ENCODE measurements at regions not wholly inside any gene's neighbourhood (a gene's known extent, or its start where the extent isn't known, plus 50 kb on each side); places are given as distances from the start of the nearest gene placed in this dataset.

DNA sequence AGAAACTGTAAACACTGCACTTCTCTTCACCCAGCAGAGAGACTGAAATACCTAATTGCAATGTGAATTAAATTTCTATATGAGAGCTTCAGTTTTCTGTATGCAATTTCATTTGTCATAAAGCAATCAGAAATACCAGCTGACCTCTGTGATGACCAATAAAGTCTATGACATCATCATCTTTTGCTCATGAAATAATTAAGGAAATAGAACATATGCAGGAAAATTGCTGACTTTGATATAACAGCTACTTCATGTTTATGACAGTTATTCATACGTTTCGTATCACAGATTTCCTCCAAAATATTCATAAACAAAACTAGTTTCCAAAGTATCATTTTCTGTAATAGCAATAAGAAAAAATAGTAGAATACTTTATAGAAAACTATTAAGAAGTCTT lies 652.3 kb downstream of the SLCO4C1 start (continued):
- TF ChIP-seq, protein P1, sequence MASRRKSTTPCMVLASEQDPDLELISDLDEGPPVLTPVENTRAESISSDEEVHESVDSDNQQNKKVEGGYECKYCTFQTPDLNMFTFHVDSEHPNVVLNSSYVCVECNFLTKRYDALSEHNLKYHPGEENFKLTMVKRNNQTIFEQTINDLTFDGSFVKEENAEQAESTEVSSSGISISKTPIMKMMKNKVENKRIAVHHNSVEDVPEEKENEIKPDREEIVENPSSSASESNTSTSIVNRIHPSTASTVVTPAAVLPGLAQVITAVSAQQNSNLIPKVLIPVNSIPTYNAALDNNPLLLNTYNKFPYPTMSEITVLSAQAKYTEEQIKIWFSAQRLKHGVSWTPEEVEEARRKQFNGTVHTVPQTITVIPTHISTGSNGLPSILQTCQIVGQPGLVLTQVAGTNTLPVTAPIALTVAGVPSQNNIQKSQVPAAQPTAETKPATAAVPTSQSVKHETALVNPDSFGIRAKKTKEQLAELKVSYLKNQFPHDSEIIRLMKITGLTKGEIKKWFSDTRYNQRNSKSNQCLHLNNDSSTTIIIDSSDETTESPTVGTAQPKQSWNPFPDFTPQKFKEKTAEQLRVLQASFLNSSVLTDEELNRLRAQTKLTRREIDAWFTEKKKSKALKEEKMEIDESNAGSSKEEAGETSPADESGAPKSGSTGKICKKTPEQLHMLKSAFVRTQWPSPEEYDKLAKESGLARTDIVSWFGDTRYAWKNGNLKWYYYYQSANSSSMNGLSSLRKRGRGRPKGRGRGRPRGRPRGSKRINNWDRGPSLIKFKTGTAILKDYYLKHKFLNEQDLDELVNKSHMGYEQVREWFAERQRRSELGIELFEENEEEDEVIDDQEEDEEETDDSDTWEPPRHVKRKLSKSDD (CRISPR knock-in tag; IDR thresholded peaks at IDR 0.05; ENCODE audit: low read depth): no peak
- TF ChIP-seq GPN1 (CRISPR knock-in tag; IDR thresholded peaks at IDR 0.05; ENCODE audit: borderline replicate concordance): no peak

DNA sequence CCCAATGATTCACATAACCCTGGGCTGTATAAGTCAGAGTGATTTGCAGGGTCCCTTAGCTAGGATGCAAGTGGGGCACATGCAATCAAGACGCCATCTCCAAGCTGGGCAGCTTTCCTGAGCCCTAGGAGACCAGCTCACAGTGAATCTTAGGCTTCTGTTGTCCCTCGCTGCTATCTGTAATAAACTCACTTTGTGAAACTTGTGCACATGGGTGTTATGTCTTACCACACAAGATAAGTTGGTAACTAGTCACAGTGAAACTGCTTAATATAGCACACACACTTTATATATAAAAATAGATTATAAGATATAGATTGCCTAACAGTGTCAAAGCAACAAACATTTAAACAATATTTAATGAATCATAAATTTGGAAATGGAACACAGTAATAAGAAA lies 658.5 kb downstream of the SLCO4C1 start:
- H3K79me2 ChIP-seq (ENCODE audit: insufficient read depth, low read length): no peaks in the 10 kb centered on the region
- WGBS (ENCODE audit: low lambda C conversion rate): 17% methylated on average over 2 of the region's 2 CpGs
- H3K4me1 ChIP-seq (ENCODE audit: insufficient read depth, low read length): no peaks in the 10 kb centered on the region
- BruUV-seq (replicated peaks): no TSS peak
- no peak for FAIRE-seq
- H3K4me3 ChIP-seq (replicated peaks in 1 of 3; ENCODE audit: insufficient read depth in 1 of 3, low read depth in 2 of 3, low read length in 3 of 3): no peak overlapping the region
- no peaks in the 10 kb centered on the region for H3K36me3 ChIP-seq (replicated peaks in 1 of 2; ENCODE audit: control insufficient read depth in 1 of 2, insufficient read depth in 2 of 2, low read length in 2 of 2)
- H3K9me3 ChIP-seq (ENCODE audit: low read length): no peaks in the 10 kb centered on the region
- POLR2A ChIA-PET: no interaction called here
- H3K4me2 ChIP-seq (ENCODE audit: low read depth, low read length): no peak overlapping the region
- no peak overlapping the region for H3K27ac ChIP-seq (ENCODE audit: extremely low read length, insufficient read depth, low read length)
- H4K20me1 ChIP-seq (ENCODE audit: insufficient read depth, low read length): no peaks in the 10 kb centered on the region
- no peak for ATAC-seq
- no peak overlapping the region for H3K9ac ChIP-seq (ENCODE audit: insufficient read depth, low read depth, low read length)
- in situ Hi-C loops (cut with HindIII; ENCODE audit: extremely low pct_ligation_motif_present, low pct_unique_long_range_greater_than_20kb) (no loop called here), intact Hi-C loops (cut with micrococcal nuclease; ENCODE audit: unreplicated experiment) (no loop called here)
- H3K27me3 ChIP-seq (ENCODE audit: control insufficient read depth in 1 of 2, insufficient read depth in 2 of 2, low read length in 2 of 2): no peaks in the 10 kb centered on the region
- H2AFZ ChIP-seq (ENCODE audit: low read length): no peak overlapping the region
- CTCF ChIA-PET (ENCODE audit: low intra/inter-chr PET ratio, low total read pairs): no interaction called here
- no peak for DNase-seq (ENCODE audit: low spot score)
- TF ChIP-seq, protein P2, sequence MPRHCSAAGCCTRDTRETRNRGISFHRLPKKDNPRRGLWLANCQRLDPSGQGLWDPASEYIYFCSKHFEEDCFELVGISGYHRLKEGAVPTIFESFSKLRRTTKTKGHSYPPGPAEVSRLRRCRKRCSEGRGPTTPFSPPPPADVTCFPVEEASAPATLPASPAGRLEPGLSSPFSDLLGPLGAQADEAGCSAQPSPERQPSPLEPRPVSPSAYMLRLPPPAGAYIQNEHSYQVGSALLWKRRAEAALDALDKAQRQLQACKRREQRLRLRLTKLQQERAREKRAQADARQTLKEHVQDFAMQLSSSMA (CRISPR knock-in tag; IDR thresholded peaks at IDR 0.05): no peak
- TF ChIP-seq ZNF878 (CRISPR knock-in tag; IDR thresholded peaks at IDR 0.05) (no peak), ZNF234 (CRISPR knock-in tag; conservative IDR thresholded peaks at IDR 0.05) (no peak), NONO (IDR thresholded peaks at IDR 0.05) (no peak), NONO (CRISPR knock-in tag; conservative IDR thresholded peaks at IDR 0.05) (no peak), ATAD3A (CRISPR knock-in tag; IDR thresholded peaks at IDR 0.05) (no peak), RBFOX2 (IDR thresholded peaks at IDR 0.05; ENCODE audit: low read depth, low read length) (no peak), ZNF790 (CRISPR knock-in tag; IDR thresholded peaks at IDR 0.05; ENCODE audit: borderline replicate concordance) (no peak), ELF4 (CRISPR knock-in tag; IDR thresholded peaks at IDR 0.05; ENCODE audit: borderline replicate concordance) (no peak), ERF (CRISPR knock-in tag; IDR thresholded peaks at IDR 0.05) (no peak), MAF1 (CRISPR knock-in tag; IDR thresholded peaks at IDR 0.05; ENCODE audit: borderline replicate concordance) (no peak)
- TF ChIP-seq, protein P3, sequence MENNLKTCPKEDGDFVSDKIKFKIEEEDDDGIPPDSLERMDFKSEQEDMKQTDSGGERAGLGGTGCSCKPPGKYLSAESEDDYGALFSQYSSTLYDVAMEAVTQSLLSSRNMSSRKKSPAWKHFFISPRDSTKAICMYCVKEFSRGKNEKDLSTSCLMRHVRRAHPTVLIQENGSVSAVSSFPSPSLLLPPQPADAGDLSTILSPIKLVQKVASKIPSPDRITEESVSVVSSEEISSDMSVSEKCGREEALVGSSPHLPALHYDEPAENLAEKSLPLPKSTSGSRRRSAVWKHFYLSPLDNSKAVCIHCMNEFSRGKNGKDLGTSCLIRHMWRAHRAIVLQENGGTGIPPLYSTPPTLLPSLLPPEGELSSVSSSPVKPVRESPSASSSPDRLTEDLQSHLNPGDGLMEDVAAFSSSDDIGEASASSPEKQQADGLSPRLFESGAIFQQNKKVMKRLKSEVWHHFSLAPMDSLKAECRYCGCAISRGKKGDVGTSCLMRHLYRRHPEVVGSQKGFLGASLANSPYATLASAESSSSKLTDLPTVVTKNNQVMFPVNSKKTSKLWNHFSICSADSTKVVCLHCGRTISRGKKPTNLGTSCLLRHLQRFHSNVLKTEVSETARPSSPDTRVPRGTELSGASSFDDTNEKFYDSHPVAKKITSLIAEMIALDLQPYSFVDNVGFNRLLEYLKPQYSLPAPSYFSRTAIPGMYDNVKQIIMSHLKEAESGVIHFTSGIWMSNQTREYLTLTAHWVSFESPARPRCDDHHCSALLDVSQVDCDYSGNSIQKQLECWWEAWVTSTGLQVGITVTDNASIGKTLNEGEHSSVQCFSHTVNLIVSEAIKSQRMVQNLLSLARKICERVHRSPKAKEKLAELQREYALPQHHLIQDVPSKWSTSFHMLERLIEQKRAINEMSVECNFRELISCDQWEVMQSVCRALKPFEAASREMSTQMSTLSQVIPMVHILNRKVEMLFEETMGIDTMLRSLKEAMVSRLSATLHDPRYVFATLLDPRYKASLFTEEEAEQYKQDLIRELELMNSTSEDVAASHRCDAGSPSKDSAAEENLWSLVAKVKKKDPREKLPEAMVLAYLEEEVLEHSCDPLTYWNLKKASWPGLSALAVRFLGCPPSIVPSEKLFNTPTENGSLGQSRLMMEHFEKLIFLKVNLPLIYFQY (CRISPR knock-in tag; IDR thresholded peaks at IDR 0.05; ENCODE audit: borderline replicate concordance): no peak
- TF ChIP-seq, protein P4, sequence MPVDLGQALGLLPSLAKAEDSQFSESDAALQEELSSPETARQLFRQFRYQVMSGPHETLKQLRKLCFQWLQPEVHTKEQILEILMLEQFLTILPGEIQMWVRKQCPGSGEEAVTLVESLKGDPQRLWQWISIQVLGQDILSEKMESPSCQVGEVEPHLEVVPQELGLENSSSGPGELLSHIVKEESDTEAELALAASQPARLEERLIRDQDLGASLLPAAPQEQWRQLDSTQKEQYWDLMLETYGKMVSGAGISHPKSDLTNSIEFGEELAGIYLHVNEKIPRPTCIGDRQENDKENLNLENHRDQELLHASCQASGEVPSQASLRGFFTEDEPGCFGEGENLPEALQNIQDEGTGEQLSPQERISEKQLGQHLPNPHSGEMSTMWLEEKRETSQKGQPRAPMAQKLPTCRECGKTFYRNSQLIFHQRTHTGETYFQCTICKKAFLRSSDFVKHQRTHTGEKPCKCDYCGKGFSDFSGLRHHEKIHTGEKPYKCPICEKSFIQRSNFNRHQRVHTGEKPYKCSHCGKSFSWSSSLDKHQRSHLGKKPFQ (CRISPR knock-in tag; IDR thresholded peaks at IDR 0.05; ENCODE audit: insufficient replicate concordance): no peak
